ENCODE measurements at regions not wholly inside any gene's neighbourhood (a gene's known extent, or its start where the extent isn't known, plus 50 kb on each side); places are given as distances from the start of the nearest gene placed in this dataset.

DNA sequence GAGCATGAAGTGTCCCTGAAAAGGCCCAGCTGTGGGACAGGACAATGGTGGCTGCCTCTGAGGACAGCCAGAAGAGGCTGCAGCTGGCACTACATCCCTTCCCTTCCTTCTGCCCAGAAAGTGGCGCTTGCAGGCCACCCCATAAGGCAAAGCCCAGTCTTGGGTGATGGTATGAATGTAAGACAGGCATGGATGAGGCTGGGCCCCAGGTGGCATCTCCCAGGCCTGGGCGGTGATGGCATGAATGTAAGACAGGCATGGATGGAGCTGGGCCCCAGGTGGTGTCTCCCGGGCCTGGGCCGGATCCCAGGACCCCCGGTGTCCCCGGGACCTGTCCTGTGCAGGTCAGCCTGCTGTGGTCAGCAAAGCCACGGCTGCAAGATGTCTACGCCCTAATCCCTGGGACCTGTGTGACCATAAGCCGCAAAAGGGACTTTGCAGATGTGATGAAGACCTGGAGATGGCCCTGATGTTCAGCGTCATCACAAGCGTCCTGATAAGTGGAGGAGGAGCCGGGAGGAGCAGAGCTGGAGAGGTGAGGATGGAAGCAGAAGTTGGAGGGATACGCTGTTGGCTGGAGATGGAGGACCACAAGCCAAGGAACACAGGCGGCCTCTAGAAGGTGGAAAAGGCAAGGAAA lies 181.1 kb downstream of the CTTN start:
- TF ChIP-seq, protein P1, sequence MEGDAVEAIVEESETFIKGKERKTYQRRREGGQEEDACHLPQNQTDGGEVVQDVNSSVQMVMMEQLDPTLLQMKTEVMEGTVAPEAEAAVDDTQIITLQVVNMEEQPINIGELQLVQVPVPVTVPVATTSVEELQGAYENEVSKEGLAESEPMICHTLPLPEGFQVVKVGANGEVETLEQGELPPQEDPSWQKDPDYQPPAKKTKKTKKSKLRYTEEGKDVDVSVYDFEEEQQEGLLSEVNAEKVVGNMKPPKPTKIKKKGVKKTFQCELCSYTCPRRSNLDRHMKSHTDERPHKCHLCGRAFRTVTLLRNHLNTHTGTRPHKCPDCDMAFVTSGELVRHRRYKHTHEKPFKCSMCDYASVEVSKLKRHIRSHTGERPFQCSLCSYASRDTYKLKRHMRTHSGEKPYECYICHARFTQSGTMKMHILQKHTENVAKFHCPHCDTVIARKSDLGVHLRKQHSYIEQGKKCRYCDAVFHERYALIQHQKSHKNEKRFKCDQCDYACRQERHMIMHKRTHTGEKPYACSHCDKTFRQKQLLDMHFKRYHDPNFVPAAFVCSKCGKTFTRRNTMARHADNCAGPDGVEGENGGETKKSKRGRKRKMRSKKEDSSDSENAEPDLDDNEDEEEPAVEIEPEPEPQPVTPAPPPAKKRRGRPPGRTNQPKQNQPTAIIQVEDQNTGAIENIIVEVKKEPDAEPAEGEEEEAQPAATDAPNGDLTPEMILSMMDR (IDR thresholded peaks at IDR 0.05; ENCODE audit: poor library complexity): no peak
- no peak for TF ChIP-seq EZH2 (IDR thresholded peaks at IDR 0.05; ENCODE audit: borderline replicate concordance)
